ENCODE measurements at regions not wholly inside any gene's neighbourhood (a gene's known extent, or its start where the extent isn't known, plus 50 kb on each side); places are given as distances from the start of the nearest gene placed in this dataset.

- peak; percentile 47; the same call in 1 of the 2 replicates for TF ChIP-seq ATF2 (tag by site-specific recombination; IDR thresholded peaks at IDR 0.05; ENCODE audit: low read depth)
- TF ChIP-seq EGR2 (tag by site-specific recombination; IDR thresholded peaks at IDR 0.05; ENCODE audit: low read depth): no peak
Observed at GRCh38 chr14:97575677-97576076, 778.5 kb downstream of the VRK1 start (continued).

GRCh38 chr14:97578982-97579548, 781.9 kb downstream of the VRK1 start:
- CTCF ChIA-PET: interaction anchor here (0.6 to 0.7 kb wide), 2 partner anchors 244 to 1036 kb away, joined by 3 read pairs; no protein-coding TSS in a partner anchor
- H3K9me3 ChIP-seq (ENCODE audit: control insufficient read depth, insufficient read depth, low read depth, low read length): no peaks in the 10 kb centered on the region
- TF ChIP-seq ZNF830 (tag by site-specific recombination; IDR thresholded peaks at IDR 0.05; ENCODE audit: low read depth) (no peak), ZNF280D (tag by site-specific recombination; IDR thresholded peaks at IDR 0.05) (no peak), BCL6B (tag by site-specific recombination; IDR thresholded peaks at IDR 0.05) (no peak), ZNF639 (tag by site-specific recombination; IDR thresholded peaks at IDR 0.05) (no peak), ZXDB (tag by site-specific recombination; IDR thresholded peaks at IDR 0.05) (no peak), ZNF624 (tag by site-specific recombination; IDR thresholded peaks at IDR 0.05) (no peak), KLF1 (tag by site-specific recombination; IDR thresholded peaks at IDR 0.05) (no peak), ZIC2 (tag by site-specific recombination; IDR thresholded peaks at IDR 0.05) (no peak), ZNF585B (tag by site-specific recombination; IDR thresholded peaks at IDR 0.05) (no peak), ZNF768 (tag by site-specific recombination; IDR thresholded peaks at IDR 0.05) (no peak), ZNF449 (tag by site-specific recombination; IDR thresholded peaks at IDR 0.05) (no peak), ZNF280C (tag by site-specific recombination; IDR thresholded peaks at IDR 0.05) (no peak), ZNF274 (IDR thresholded peaks at IDR 0.05; ENCODE audit: low read length) (no peak), ZNF274 (tag by site-specific recombination; IDR thresholded peaks at IDR 0.05; ENCODE audit: borderline replicate concordance) (no peak), TSHZ1 (tag by site-specific recombination; IDR thresholded peaks at IDR 0.05; ENCODE audit: borderline replicate concordance) (no peak), ZEB2 (tag by site-specific recombination; IDR thresholded peaks at IDR 0.05) (no peak), INSM2 (tag by site-specific recombination; IDR thresholded peaks at IDR 0.05) (no peak)

More at GRCh38 chr14:97578982-97579548, 781.9 kb downstream of the VRK1 start:
- no peak overlapping the region for H3K27ac ChIP-seq (ENCODE audit: extremely low read depth, low read depth, low read length)
- H3K36me3 ChIP-seq (ENCODE audit: control insufficient read depth in 2 of 2, insufficient read depth in 1 of 2, low read length in 2 of 2): no peaks in the 10 kb centered on the region
- POLR2A ChIA-PET: no interaction called here
- no peak overlapping the region for H3K4me3 ChIP-seq (ENCODE audit: low read depth, low read length)
- no peaks in the 10 kb centered on the region for H3K4me1 ChIP-seq (ENCODE audit: control insufficient read depth, insufficient read depth, low read length)
